ENCODE measurements at regions not wholly inside any gene's neighbourhood (a gene's known extent, or its start where the extent isn't known, plus 50 kb on each side); places are given as distances from the start of the nearest gene placed in this dataset.
"Not testable (repeated sequence)": the region's sequence is repeated elsewhere in the genome, so short reads cannot be mapped to it uniquely, and the experiment has no call there.

- H3K79me2 ChIP-seq (ENCODE audit: insufficient read depth, low read length); H3K4me1 Mint-ChIP-seq; intact Hi-C loops (cut with micrococcal nuclease); H3K4me2 ChIP-seq (replicated peaks; ENCODE audit: extremely low read depth, low read length, poor library complexity, severe bottlenecking); H3K36me3 ChIP-seq (replicated peaks in 1 of 2; ENCODE audit: control insufficient read depth in 1 of 2, insufficient read depth in 2 of 2, low read length in 2 of 2); H4K20me1 ChIP-seq (ENCODE audit: insufficient read depth, low read length); H3K9me3 ChIP-seq (replicated peaks in 1 of 2; ENCODE audit: control insufficient read depth in 1 of 2, insufficient read depth in 1 of 2, low read length in 2 of 2); H3K27ac ChIP-seq (ENCODE audit: low read depth in 1 of 2, low read length in 2 of 2); H3K27ac Mint-ChIP-seq; H3K9me3 Mint-ChIP-seq; H2AFZ ChIP-seq (ENCODE audit: insufficient read depth, low read depth, low read length, poor library complexity, severe bottlenecking); H3K4me3 Mint-ChIP-seq; H3K4me1 ChIP-seq (ENCODE audit: control insufficient read depth in 1 of 2, insufficient read depth in 2 of 2, low read length in 2 of 2); H3K27me3 Mint-ChIP-seq (ENCODE audit: low read depth in 3 of 3); H3K36me3 Mint-ChIP-seq; H3K4me3 ChIP-seq (replicated peaks in 1 of 3; ENCODE audit: low read depth in 2 of 3, low read length in 3 of 3); H3K9ac ChIP-seq (ENCODE audit: insufficient read depth, low read length, poor library complexity, severe bottlenecking); DNase-seq; H3K27me3 ChIP-seq (ENCODE audit: control insufficient read depth in 2 of 2, insufficient read depth in 2 of 2, low read length in 2 of 2): not testable (repeated sequence)
- 100% methylated on average over 1 of the region's 8 CpGs for WGBS (ENCODE audit: insufficient coverage)
Observed at GRCh38 chr7:14967376-14967775, 64.8 kb upstream of the DGKB start.

- Mint-ChIP-seq H3K4me3 (no peak overlapping the region), H3K36me3 (no peaks in the 10 kb centered on the region), H3K27me3 (ENCODE audit: low read depth in 3 of 3) (no peaks in the 10 kb centered on the region), H3K27ac (no peak overlapping the region), H3K4me1 (no peaks in the 10 kb centered on the region), H3K9me3 (no peaks in the 10 kb centered on the region)
- Histone ChIP-seq H3K4me2 (replicated peaks; ENCODE audit: extremely low read depth, low read length, poor library complexity, severe bottlenecking) (no peak overlapping the region), H3K27ac (ENCODE audit: low read depth in 1 of 2, low read length in 2 of 2) (no peak overlapping the region), H3K36me3 (replicated peaks in 1 of 2; ENCODE audit: control insufficient read depth in 1 of 2, insufficient read depth in 2 of 2, low read length in 2 of 2) (no peaks in the 10 kb centered on the region), H3K4me1 (ENCODE audit: control insufficient read depth in 1 of 2, insufficient read depth in 2 of 2, low read length in 2 of 2) (no peaks in the 10 kb centered on the region), H4K20me1 (ENCODE audit: insufficient read depth, low read length) (no peaks in the 10 kb centered on the region), H3K4me3 (replicated peaks in 1 of 3; ENCODE audit: low read depth in 2 of 3, low read length in 3 of 3) (no peak overlapping the region), H3K79me2 (ENCODE audit: insufficient read depth, low read length) (no peaks in the 10 kb centered on the region), H2AFZ (ENCODE audit: insufficient read depth, low read depth, low read length, poor library complexity, severe bottlenecking) (no peak overlapping the region), H3K27me3 (ENCODE audit: control insufficient read depth in 2 of 2, insufficient read depth in 2 of 2, low read length in 2 of 2) (no peaks in the 10 kb centered on the region), H3K9me3 (replicated peaks in 1 of 2; ENCODE audit: control insufficient read depth in 1 of 2, insufficient read depth in 1 of 2, low read length in 2 of 2) (no peaks in the 10 kb centered on the region), H3K9ac (ENCODE audit: insufficient read depth, low read length, poor library complexity, severe bottlenecking) (no peak overlapping the region)
- intact Hi-C loops (cut with micrococcal nuclease) = no loop called here
- no CpG with 5 or more reads among the region's 2 CpGs for WGBS (ENCODE audit: insufficient coverage)
- TF ChIP-seq CTCF (IDR thresholded peaks at IDR 0.05) = no peak
- DNase-seq = no peak
Observed at GRCh38 chr7:14962778-14963177, 60.2 kb upstream of the DGKB start.

All from CD14-positive monocyte (primary cell).